Right ventricle myocardium superior (tissue), 1 donor: ENCODE measurements at regions not wholly inside any gene's neighbourhood (a gene's known extent, or its start where the extent isn't known, plus 50 kb on each side); places are given as distances from the start of the nearest gene placed in this dataset.

ENCODE experiments used
- ATAC-seq: fragments of 200-7000 bp; cut with Tn5 transposase; one replicate; pipeline ENCODE4 v1.9.1; 2020; ENCODE audit warnings: mild to moderate bottlenecking; ENCODE audit not compliant: poor library complexity
- DNase-seq: peaks from one replicate; pipeline ENCODE4 v3.0.0-alpha.2; 2020
- intact Hi-C: fragments of 100-400 bp; cut with DNase I; formaldehyde crosslinking; loops from one replicate; pipeline ENCODE4 v1.11.2; 2022
- donor health status: DM: no; HTN: yes; CAD: no; lungs with severe emphysema.

GRCh38 chr10:56763090-56763489, 402.0 kb upstream of the ZWINT start:
- no peak for ATAC-seq
- intact Hi-C loops, result no loop called here

GRCh38 chr10:56745490-56745889, 384.4 kb upstream of the ZWINT start:
- DNase-seq (no peak), ATAC-seq (no peak)
- intact Hi-C loops, result no loop called here

More at GRCh38 chr10:56763090-56763489, 402.0 kb upstream of the ZWINT start:
- peak; percentile 32 for DNase-seq

- intact Hi-C loops, result no loop called here
- ATAC-seq (no peak), DNase-seq (no peak)
Observed at GRCh38 chr10:56728349-56728748, 367.3 kb upstream of the ZWINT start.

DNA sequence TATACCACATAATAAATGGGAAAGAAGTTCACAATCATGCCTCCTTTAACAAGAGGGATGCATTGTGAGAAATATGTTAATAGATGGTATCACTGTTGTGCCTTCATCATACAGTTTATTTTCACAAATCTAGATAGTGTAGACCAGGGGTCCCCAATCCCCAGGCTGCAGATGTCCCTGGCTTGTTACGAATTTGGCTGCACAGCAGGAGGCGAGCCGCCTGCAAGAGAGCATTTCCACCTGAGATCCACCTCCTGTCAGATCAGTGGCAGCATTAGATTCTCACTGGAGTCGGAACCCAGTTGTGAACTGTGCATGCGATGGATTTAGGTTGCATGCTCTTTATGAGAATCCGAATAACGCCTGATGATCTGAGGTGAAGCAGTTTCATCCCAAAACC, 361.9 kb upstream of the ZWINT start:
- no peak for DNase-seq
- intact Hi-C loops, result no loop called here
- no peak for ATAC-seq

GRCh38 chr10:56715262-56715661, 354.2 kb upstream of the ZWINT start:
- ATAC-seq (no peak), DNase-seq (no peak)
- intact Hi-C loops, result no loop called here

DNA sequence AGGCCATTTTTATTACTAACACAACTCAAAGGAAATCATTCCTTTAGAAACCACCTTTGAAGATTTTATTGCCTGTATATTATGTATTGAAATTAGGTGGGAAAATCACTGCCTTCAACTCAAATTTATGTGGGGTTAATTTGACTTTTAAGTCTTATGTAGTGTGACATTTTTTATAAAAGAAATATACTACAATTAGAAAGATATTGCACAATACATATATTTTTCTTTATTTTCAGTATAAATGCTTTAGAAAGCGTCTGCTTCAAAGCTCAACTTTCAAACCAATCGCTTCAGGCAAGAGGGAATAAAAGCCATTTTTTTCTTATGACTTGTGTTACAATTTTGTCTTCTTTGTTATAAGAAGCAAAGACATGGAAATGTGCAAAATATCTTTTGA, 337.4 kb upstream of the ZWINT start:
- intact Hi-C loops, result no loop called here
- no peak for DNase-seq
- no peak for ATAC-seq

DNA sequence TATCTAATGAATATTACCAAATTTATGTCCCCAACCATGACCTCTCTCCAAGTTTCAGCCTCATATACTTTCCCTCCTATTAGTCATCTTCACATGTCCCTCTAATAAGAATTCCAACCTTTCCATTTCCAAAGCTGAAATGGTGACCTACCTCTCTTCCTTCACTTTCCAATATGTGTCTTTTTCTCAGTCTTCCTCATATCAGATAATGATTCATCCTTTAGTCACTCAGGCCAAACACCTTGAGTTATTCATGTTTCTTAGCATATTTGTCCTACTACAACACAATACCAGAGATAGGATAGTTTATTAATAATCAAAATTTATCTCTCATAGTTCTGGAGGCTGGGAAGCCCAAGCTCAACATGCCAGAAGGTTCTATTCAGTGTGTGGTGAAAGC, 318.5 kb upstream of the ZWINT start:
- DNase-seq, result no peak
- intact Hi-C loops, result no loop called here
- ATAC-seq, result no peak

DNA sequence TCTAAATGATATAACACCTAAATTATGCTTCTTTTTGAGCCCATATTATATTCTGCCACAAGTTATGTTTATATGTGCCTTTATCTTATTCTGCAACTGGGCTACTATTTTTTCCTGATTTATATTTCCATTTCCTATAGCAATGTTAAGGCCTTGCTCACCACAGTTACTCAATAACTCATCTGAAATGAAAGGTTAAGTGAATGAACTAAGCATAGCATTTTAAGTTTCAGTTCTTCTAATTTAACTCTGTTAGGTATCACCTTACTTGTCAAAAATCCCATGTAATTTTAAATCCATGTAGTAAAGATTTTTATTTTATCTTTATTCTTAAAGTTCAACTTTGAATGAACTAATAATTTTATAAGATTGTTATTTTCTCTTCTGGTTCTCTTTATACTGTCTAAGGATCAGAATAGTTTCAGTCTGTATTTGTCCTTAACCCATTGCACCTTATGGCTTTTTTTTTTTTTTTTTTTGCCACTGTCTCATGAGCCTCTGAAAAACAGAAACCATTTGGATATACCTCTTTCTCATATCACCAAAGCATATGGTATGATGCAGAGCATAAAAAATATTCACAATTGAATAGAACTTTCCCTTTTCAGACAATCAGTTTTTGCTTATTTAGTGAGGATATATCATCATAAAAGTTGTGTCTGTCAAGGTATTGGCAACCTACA, 301.8 kb upstream of the ZWINT start:
- intact Hi-C loops, result no loop called here
- ATAC-seq (no peak), DNase-seq (no peak)

DNA sequence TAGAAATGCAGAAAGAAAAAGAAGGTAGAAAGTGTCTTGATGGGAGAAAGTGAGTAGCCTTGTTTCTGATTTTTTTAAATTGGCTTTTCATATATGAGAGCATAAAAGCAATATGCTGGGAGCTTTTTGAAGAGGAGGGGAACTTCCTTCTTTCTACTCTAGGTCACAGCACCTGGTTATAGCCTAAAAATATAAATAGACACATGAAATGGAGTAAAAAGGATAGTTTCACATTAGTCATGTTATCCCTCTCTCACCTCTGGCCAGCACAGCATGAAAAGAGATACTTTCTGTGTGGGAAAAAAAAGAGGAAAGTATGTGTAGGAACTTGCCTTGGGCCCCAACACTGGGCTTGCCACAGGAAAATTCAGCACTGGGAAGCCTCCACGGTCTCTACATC, 292.2 kb upstream of the ZWINT start:
- no peak for ATAC-seq
- intact Hi-C loops, result no loop called here
- no peak for DNase-seq

- intact Hi-C loops, result no loop called here
- DNase-seq (no peak), ATAC-seq (no peak)
Observed at GRCh38 chr10:56646329-56647111, 285.5 kb upstream of the ZWINT start.

- DNase-seq (no peak), ATAC-seq (no peak)
- intact Hi-C loops, result no loop called here
Observed at GRCh38 chr10:56633876-56634452, 272.9 kb upstream of the ZWINT start.

DNA sequence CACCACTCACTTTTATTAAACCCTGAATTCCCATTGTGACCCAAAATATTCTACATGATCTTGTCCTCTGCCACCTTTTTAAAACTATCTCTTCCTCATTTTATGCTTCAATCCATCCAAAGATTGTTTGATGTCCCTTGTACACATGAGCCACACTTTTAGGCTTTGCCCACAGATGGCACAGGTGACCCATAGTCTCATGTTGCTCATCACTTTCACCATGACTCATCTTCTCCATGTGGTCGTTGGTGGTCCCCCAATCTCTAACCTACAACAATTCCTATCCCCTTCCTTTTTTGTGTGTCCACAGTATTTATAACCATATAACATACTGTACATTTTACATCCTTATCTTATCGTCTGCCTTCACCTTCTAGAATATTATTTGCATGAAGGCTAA, 271.5 kb upstream of the ZWINT start:
- DNase-seq (no peak), ATAC-seq (no peak)
- intact Hi-C loops, result no loop called here

DNA sequence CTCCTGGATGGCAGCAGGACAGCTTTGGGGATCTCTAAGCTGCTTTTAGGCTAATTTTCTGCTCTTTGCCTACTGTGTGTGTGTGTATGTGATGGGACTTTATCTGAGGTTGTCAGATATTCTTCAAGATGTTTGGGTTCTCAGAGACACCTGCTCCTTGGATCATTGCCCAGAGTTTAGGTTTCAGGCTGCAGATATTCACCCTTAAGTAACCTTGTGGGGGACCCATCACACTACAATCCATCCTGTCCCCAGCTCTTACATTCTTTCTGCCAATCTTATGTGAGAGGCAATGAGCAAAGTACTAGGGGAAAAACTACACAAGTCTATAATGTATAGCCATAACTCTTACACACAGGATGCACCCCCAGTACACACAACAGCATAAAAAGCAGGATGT, 263.0 kb upstream of the ZWINT start:
- intact Hi-C loops, result no loop called here
- DNase-seq, result no peak
- no peak for ATAC-seq

DNA sequence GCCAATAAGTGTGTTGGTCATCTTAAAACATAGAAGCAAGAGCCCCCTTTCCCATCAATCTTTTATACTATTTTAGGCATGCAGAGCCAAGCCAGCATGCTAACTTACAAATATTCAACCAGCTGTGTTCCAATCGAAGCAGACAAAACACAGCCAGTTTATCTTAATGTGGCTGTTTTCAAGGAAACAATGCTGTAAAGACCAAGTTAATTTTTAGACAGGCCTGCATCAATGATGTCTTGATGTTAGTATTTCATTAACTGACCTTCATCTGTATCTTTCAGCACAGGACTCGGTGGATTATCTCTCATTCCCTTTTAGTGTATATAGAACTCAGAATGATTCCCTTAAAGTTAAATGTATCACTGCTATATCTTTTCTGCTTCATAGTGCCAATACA, 262.0 kb upstream of the ZWINT start:
- intact Hi-C loops, result no loop called here
- no peak for ATAC-seq
- DNase-seq, result no peak

- intact Hi-C loops, result no loop called here
- DNase-seq (no peak), ATAC-seq (peak; percentile 72)
Observed at GRCh38 chr10:56622335-56622973, 261.4 kb upstream of the ZWINT start.

GRCh38 chr10:56606202-56606601, 245.1 kb upstream of the ZWINT start:
- DNase-seq, result no peak
- ATAC-seq, result no peak
- intact Hi-C loops, result no loop called here

- no peak for ATAC-seq
- intact Hi-C loops, result no loop called here
- DNase-seq, result no peak
Observed at GRCh38 chr10:56605051-56605450, 244.0 kb upstream of the ZWINT start.

DNA sequence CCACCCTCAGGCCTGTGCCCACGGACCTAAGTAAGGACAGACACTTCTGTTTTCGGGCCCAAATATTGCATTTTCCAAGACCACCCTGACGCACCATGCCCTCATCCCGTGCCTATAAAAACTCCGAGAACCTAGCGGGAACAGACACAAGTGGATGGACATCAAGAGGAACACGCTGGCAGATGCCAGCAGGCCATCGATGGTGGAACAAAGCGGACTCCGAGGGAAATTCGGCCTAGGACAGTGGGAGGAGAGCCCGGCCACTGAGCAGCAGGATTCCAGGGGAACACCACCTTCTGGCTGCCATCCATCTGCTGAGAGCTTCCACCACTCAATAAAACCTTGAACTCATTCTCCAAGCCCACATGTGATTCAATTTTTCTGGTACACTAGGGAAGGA, 243.6 kb upstream of the ZWINT start:
- ATAC-seq, result no peak
- intact Hi-C loops, result no loop called here
- no peak for DNase-seq

- intact Hi-C loops, result no loop called here
- DNase-seq (no peak), ATAC-seq (no peak)
Observed at GRCh38 chr10:56599201-56599600, 238.1 kb upstream of the ZWINT start.

DNA sequence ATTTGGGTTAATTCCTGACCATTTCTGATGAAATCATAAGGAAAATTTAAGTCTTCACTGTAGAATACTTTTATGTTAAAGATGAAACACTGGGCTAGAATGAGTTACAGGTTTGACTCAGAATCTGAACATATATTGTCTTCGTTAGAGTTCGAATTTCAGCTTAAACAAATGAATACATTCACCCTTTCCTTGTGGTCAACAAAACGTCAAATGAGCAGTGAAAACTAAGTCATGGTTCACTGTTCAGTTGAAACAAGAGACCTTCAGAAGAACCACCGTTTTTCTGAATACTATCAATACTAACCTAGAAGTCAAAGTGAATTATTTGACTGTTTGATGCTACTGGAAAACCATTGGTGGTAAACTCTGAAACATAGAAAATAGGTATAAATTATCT, 235.2 kb upstream of the ZWINT start:
- no peak for ATAC-seq
- intact Hi-C loops, result no loop called here
- no peak for DNase-seq
